ENCODE measurements at regions not wholly inside any gene's neighbourhood (a gene's known extent, or its start where the extent isn't known, plus 50 kb on each side); places are given as distances from the start of the nearest gene placed in this dataset.

GRCh38 chr3:70501561-70501960 is 189.1 kb upstream of the MDFIC2 start (continued):
- TF ChIP-seq RREB1 (CRISPR knock-in tag; IDR thresholded peaks at IDR 0.05) (no peak), DNMT1 (IDR thresholded peaks at IDR 0.05) (no peak), ZNF140 (CRISPR knock-in tag; IDR thresholded peaks at IDR 0.05) (no peak), ETV6 (IDR thresholded peaks at IDR 0.05; ENCODE audit: borderline replicate concordance in 1 of 2, low read depth in 2 of 2, low read length in 1 of 2) (no peak), ETV6 (CRISPR knock-in tag; IDR thresholded peaks at IDR 0.05; ENCODE audit: borderline replicate concordance) (no peak), RBM15 (IDR thresholded peaks at IDR 0.05; ENCODE audit: insufficient read depth, low read length) (no peak), ZNF511 (CRISPR knock-in tag; IDR thresholded peaks at IDR 0.05) (no peak), ZNF143 (CRISPR knock-in tag; IDR thresholded peaks at IDR 0.05) (no peak), ETV1 (tag; conservative IDR thresholded peaks at IDR 0.05; ENCODE audit: low read depth) (no peak), FOXJ2 (tag; IDR thresholded peaks at IDR 0.05) (no peak), RBM34 (IDR thresholded peaks at IDR 0.05; ENCODE audit: borderline replicate concordance, insufficient read depth, low read length) (no peak), RBM22 (IDR thresholded peaks at IDR 0.05; ENCODE audit: low read depth, low read length, poor library complexity, severe bottlenecking) (no peak), RBM39 (optimal IDR thresholded peaks at IDR 0.05; ENCODE audit: low read depth, low read length) (no peak)
